ENCODE measurements at regions not wholly inside any gene's neighbourhood (a gene's known extent, or its start where the extent isn't known, plus 50 kb on each side); places are given as distances from the start of the nearest gene placed in this dataset.
A peak's percentile ranks its signal among the peaks of the same experiment; 100 is the strongest.

GRCh38 chr4:122003335-122003734 lies 51.5 kb upstream of the TRPC3 start:
- Mint-ChIP-seq H3K4me1 (peaks cover 0 to 3% (median 0%) of the 10 kb centered on the region in 4 donors), H3K4me3 (no peak overlapping the region), H3K27me3 (peaks cover 21% of the 10 kb centered on the region), H3K9me3 (no peaks in the 10 kb centered on the region), H3K36me3 (no peaks in the 10 kb centered on the region), H3K27ac (no peak overlapping the region)
- DNase-seq (peak in 1 of 3 donors; percentile 34), ATAC-seq (ENCODE audit: low read depth in 2 of 2) (peak; percentile 42 to 52)
- Histone ChIP-seq H3K4me3 (ENCODE audit: low read depth, low read length) (no peak overlapping the region), H3K9me3 (ENCODE audit: control insufficient read depth in 2 of 2, low read length in 2 of 2) (no peaks in the 10 kb centered on the region), H3K27me3 (ENCODE audit: control insufficient read depth, insufficient read depth, low read length) (peaks cover 7% of the 10 kb centered on the region), H3K4me1 (ENCODE audit: control insufficient read depth, insufficient read depth, low read length, poor library complexity, severe bottlenecking) (no peaks in the 10 kb centered on the region), H3K36me3 (ENCODE audit: control insufficient read depth, insufficient read depth, low read length) (no peaks in the 10 kb centered on the region), H3K27ac (ENCODE audit: insufficient read depth, low read length, poor library complexity, severe bottlenecking) (no peak overlapping the region)
